ENCODE measurements at regions not wholly inside any gene's neighbourhood (a gene's known extent, or its start where the extent isn't known, plus 50 kb on each side); places are given as distances from the start of the nearest gene placed in this dataset.

- no peaks in the 10 kb centered on the region for H3K79me1 ChIP-seq (ENCODE audit: insufficient read depth, low read depth, low read length, poor library complexity, severe bottlenecking)
Measured at GRCh38 chr10:3844491-3845025, 59.5 kb upstream of the KLF6 start.

More at GRCh38 chr10:3844491-3845025, 59.5 kb upstream of the KLF6 start:
- H3K36me3 Mint-ChIP-seq (ENCODE audit: insufficient read depth in 1 of 3, low read depth in 3 of 3), result no peaks in the 10 kb centered on the region
- H2BK20ac ChIP-seq (ENCODE audit: low read depth, low read length, poor library complexity, severe bottlenecking), result no peak overlapping the region
- H3K27me3 ChIP-seq (ENCODE audit: insufficient read depth, low read length), result no peaks in the 10 kb centered on the region
- no peak overlapping the region for H3K27ac ChIP-seq (ENCODE audit: insufficient read length, low read depth, low read length)
- no peak overlapping the region for H2BK12ac ChIP-seq (ENCODE audit: insufficient read length, low read depth, low read length)
- no peak overlapping the region for H3K56ac ChIP-seq (ENCODE audit: insufficient read length, low read depth, low read length)
- no peak overlapping the region for H4K5ac ChIP-seq (ENCODE audit: insufficient read length, low read depth, low read length)
- no peaks in the 10 kb centered on the region for H3K9me3 ChIP-seq (ENCODE audit: control insufficient read depth, low read depth, low read length)
- no peak overlapping the region for H4K91ac ChIP-seq (ENCODE audit: insufficient read length, low read depth, low read length)
- no peak overlapping the region for H4K8ac ChIP-seq (replicated peaks; ENCODE audit: insufficient read length, low read depth, low read length)
- H3K4me1 ChIP-seq (ENCODE audit: insufficient read depth, low read length), result no peaks in the 10 kb centered on the region
- H3K27ac Mint-ChIP-seq, result no peak overlapping the region
- H3K4ac ChIP-seq (ENCODE audit: low read depth, low read length), result no peak overlapping the region
- no peak overlapping the region for H3K23ac ChIP-seq (ENCODE audit: insufficient read length, low read depth, low read length)
- no peaks in the 10 kb centered on the region for H3K79me2 ChIP-seq (ENCODE audit: insufficient read depth, low read length)
- no peak for TF ChIP-seq CTCF (conservative IDR thresholded peaks at IDR 0.05)
- WGBS (ENCODE audit: extremely low coverage, insufficient read length, low lambda C conversion rate), result no CpG with 5 or more reads among the region's 1 CpG
- no peak overlapping the region for H2AK5ac ChIP-seq (ENCODE audit: insufficient read length, low read length)
- no peaks in the 10 kb centered on the region; the same call in 1 of the 2 replicates for H3K27me3 Mint-ChIP-seq (ENCODE audit: low read depth)
- no peaks in the 10 kb centered on the region for H4K20me1 ChIP-seq (ENCODE audit: control insufficient read depth, insufficient read depth, insufficient read length)
- no peak overlapping the region for H3K18ac ChIP-seq (ENCODE audit: insufficient read length, low read depth, low read length)
- no peak overlapping the region for H3K9ac ChIP-seq (ENCODE audit: extremely low read depth, insufficient read length, low read length)
- no peak overlapping the region for H2AFZ ChIP-seq (ENCODE audit: low read length)
- H3T11ph ChIP-seq (ENCODE audit: low read length), result no peak overlapping the region
- no peak overlapping the region for H3K14ac ChIP-seq (ENCODE audit: insufficient read depth, low read length)
- H3K9me3 Mint-ChIP-seq, result no peaks in the 10 kb centered on the region
- H3K23me2 ChIP-seq (ENCODE audit: insufficient read length, low read depth, low read length, poor library complexity, severe bottlenecking), result no peaks in the 10 kb centered on the region
- H3K4me3 Mint-ChIP-seq, result no peak overlapping the region
- H3K4me1 Mint-ChIP-seq, result no peaks in the 10 kb centered on the region
- H2BK120ac ChIP-seq (ENCODE audit: low read depth, low read length, poor library complexity, severe bottlenecking), result no peak overlapping the region
- no peak overlapping the region for H3K4me2 ChIP-seq (ENCODE audit: insufficient read depth, insufficient read length, low read length)
- DNase-seq, result no peak
- no peak overlapping the region for H2BK5ac ChIP-seq (ENCODE audit: insufficient read length, low read length)
- H2BK15ac ChIP-seq (ENCODE audit: low read depth, low read length), result no peak overlapping the region
